Stimulated activated CD4-positive, alpha-beta T cell treated with anti-CD3 and anti-CD28 coated beads, Interleukin-1b, Interleukin-23, amount 100 ng/mL, for 4 hours (primary cell): ENCODE measurements at regions not wholly inside any gene's neighbourhood (a gene's known extent, or its start where the extent isn't known, plus 50 kb on each side); places are given as distances from the start of the nearest gene placed in this dataset.
"Not testable (repeated sequence)": the region's sequence is repeated elsewhere in the genome, so short reads cannot be mapped to it uniquely, and the experiment has no call there.

ENCODE experiments used
- DNase-seq, 2 donors: peaks; one replicate each; pipeline ENCODE4 v3.0.0-alpha.2; 2020; ENCODE audit warnings: low read depth in 2 of 2

- DNase-seq = no peak
Observed at GRCh38 chr2:133624551-133624950, 56.3 kb upstream of the NCKAP5 start.

- no peak for DNase-seq
Observed at GRCh38 chr2:133627741-133628140, 59.5 kb upstream of the NCKAP5 start.

- DNase-seq = no peak
Observed at GRCh38 chr2:133633309-133633708, 65.0 kb upstream of the NCKAP5 start.

- no peak for DNase-seq
Observed at GRCh38 chr2:133633881-133634409, 65.7 kb upstream of the NCKAP5 start.

GRCh38 chr2:133635131-133635530 is 66.9 kb upstream of the NCKAP5 start:
- no peak for DNase-seq

- DNase-seq = no peak
Observed at GRCh38 chr2:133636287-133636686, 68.0 kb upstream of the NCKAP5 start.

GRCh38 chr2:133640103-133640502 is 71.8 kb upstream of the NCKAP5 start:
- no peak for DNase-seq

GRCh38 chr2:133641497-133641896 is 73.2 kb upstream of the NCKAP5 start:
- no peak for DNase-seq

GRCh38 chr2:133641942-133642725 is 73.9 kb upstream of the NCKAP5 start:
- DNase-seq = no peak

- no peak for DNase-seq
Observed at GRCh38 chr2:133642791-133643191, 74.5 kb upstream of the NCKAP5 start.

GRCh38 chr2:133643863-133644262 is 75.6 kb upstream of the NCKAP5 start:
- no peak for DNase-seq

- no peak for DNase-seq
Observed at GRCh38 chr2:133644846-133645245, 76.6 kb upstream of the NCKAP5 start.

GRCh38 chr2:133647386-133647785 is 79.1 kb upstream of the NCKAP5 start:
- DNase-seq = not testable (repeated sequence)

GRCh38 chr2:133651861-133652260 is 83.6 kb upstream of the NCKAP5 start:
- DNase-seq = no peak

- DNase-seq = no peak
Observed at GRCh38 chr2:133652398-133652797, 84.1 kb upstream of the NCKAP5 start.

- no peak for DNase-seq
Observed at GRCh38 chr2:133653056-133653455, 84.8 kb upstream of the NCKAP5 start.

GRCh38 chr2:133654949-133655348 is 86.7 kb upstream of the NCKAP5 start:
- no peak for DNase-seq

GRCh38 chr2:133655610-133656009 is 87.3 kb upstream of the NCKAP5 start:
- DNase-seq = no peak

- no peak for DNase-seq
Observed at GRCh38 chr2:133657591-133657990, 89.3 kb upstream of the NCKAP5 start.

- no peak for DNase-seq
Observed at GRCh38 chr2:133658020-133658903, 90.0 kb upstream of the NCKAP5 start.

GRCh38 chr2:133660510-133660909 is 92.2 kb upstream of the NCKAP5 start:
- DNase-seq = no peak

- no peak for DNase-seq
Observed at GRCh38 chr2:133661392-133661791, 93.1 kb upstream of the NCKAP5 start.

- no peak for DNase-seq
Observed at GRCh38 chr2:133666621-133667020, 98.4 kb upstream of the NCKAP5 start.
